GM20000 (cell line): ENCODE measurements at regions not wholly inside any gene's neighbourhood (a gene's known extent, or its start where the extent isn't known, plus 50 kb on each side); places are given as distances from the start of the nearest gene placed in this dataset.

ENCODE experiments used
- DNase-seq: peaks from one replicate; pipeline ENCODE4 v3.0.0; 2012; ENCODE audit warnings: low spot score
- TF ChIP-seq, protein P1 (sequence below): IDR thresholded peaks from 2 replicates; pipeline ENCODE4 v1.5.1; 2012; ENCODE audit warnings: mild to moderate bottlenecking, control low read depth; ENCODE audit errors: extremely low read depth, missing control alignments

DNA sequence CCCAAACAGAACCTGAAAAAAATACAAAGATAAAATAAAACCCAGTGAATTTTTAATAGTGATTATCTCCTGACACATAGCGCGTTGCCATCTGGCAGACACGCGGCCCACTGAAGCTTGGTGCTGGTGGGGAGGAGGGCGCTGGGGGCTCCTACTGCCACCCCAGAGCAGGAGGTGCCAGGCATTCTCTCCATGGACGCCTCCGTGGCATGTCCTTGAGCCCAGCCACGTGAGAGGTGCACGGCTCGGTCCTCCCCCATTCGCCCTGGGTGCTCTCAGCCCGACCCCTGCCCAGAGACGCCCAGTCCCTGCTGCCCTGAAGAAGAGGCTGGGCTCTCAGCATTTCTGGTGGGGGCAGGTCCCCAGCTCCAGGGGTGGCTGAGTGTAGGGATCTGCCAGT is 142.2 kb upstream of the GSE1 start:
- TF ChIP-seq, protein P1, sequence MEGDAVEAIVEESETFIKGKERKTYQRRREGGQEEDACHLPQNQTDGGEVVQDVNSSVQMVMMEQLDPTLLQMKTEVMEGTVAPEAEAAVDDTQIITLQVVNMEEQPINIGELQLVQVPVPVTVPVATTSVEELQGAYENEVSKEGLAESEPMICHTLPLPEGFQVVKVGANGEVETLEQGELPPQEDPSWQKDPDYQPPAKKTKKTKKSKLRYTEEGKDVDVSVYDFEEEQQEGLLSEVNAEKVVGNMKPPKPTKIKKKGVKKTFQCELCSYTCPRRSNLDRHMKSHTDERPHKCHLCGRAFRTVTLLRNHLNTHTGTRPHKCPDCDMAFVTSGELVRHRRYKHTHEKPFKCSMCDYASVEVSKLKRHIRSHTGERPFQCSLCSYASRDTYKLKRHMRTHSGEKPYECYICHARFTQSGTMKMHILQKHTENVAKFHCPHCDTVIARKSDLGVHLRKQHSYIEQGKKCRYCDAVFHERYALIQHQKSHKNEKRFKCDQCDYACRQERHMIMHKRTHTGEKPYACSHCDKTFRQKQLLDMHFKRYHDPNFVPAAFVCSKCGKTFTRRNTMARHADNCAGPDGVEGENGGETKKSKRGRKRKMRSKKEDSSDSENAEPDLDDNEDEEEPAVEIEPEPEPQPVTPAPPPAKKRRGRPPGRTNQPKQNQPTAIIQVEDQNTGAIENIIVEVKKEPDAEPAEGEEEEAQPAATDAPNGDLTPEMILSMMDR, result no peak
- no peak for DNase-seq

DNA sequence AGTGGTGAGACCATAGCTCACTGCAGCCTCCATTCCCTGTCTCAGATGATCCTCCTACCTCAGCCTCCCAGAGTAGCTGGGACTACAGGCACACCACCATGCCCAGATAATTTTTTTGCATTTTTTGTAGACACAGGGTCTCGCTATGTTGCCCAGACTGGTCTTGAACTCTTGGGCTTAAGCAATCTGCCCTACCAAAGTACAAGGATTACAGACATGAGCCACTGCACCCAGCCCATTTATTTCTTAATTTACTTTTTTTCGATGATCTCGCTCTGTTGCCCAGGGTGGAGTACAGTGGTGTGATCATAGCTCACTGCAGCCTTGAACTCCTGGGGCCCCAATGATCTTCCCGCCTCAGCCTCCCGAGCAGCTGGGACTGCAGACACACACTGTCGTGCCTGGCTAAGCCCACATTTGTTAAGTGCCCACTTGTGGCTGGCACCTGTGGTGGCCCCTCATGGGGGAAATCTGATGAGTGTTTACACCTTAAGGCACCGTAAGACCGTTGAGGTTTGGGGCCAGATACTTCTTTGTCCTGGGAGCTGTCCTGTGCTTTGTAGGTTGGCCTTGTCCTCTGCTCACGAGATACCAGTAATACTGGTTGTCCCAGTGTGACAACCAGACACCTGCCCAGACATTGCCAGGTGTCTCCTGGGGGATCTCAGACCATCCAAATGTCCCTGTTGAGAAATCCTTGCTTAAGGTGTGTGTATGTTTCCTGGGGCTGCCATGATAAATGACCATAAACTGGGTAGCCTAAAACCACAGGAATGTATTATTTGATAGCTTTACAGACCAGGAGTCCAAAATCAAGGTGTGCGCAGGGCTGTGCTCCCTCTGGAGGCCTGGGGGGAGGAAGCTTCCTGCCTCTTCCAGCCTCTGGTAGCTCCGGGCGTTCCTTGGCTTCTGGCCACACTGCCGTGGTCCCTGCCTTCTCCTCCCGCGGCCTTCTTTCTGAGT is 141.4 kb upstream of the GSE1 start:
- no peak for DNase-seq

DNA sequence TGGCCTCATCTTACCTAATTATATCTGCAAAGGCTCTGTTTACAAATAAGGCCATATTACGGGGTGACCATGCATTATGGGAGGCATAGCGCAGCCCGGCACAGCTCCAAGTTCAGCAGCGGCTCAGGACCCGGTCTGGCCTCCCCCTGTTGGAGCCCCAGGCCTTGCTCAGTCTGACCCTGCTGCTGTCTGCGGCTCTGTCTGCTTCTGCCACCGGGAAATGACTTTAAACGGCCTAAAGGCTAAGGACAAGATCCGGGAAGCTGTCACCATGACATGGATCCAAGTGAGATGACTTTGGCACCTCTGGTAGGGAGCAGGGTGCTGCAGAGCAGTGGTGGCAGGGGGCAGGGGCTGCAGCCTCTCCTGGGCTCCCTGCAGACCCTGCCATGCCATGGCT is 140.6 kb upstream of the GSE1 start:
- DNase-seq, result no peak
- TF ChIP-seq, protein P1, result no peak

More for the DNA sequence above, 141.4 kb upstream of the GSE1 start:
- TF ChIP-seq, protein P1, result no peak

DNA sequence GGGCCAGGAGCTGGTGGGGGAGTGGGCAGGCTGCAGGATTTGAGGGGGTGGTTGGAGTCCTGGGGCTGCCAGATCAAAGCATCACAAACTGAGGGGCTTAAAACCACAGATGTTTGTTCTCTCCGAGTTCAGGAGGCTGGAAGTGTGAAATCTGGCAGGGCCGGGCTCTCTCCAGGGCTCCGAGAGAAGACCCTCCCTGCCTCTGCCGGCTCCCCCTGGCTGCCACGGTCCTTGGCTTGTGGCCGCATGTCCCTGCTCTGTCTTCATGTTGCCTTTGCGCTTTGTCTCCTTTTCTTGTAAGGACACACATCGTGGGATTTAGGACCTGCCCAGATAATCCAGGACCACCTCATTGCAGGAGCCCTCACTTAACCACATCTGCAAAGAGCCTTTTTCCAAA is 139.8 kb upstream of the GSE1 start:
- DNase-seq, result no peak
- TF ChIP-seq, protein P1, result no peak

DNA sequence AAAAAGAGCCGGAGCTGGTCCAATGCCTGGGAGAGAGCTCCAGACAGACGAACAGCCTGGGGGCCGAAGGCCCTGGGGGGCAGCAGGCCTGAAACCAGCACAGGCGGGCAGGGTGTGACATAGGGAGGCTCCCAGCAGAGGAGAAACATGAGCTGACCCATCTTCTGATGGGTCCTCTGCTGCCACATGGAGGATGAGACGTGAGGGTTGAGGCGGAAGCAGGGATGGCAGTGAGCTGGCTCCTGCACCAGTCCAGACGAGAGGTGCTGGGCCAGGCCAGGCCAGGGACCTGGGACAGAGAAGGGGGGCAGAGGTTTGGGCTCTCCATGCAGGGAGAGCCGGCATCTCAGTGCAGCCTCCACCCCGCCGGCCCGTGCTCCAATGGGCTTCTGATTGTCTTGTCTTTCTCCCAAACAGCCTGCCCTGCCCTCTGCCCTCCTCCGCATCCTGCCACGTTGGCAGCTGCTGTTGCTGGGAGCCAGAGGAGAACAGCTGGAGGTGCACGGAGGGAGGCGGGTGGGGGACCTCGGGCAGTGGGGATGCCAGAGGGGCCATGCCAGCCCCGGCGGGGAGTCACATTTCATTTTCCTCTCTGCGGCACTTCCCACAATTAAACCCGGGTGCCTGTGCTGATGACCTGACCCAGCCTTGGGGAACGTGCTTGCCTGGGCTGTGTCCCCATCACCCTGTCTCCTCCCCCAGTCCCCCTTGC is 139.1 kb upstream of the GSE1 start:
- TF ChIP-seq, protein P1, result no peak
- no peak for DNase-seq

DNA sequence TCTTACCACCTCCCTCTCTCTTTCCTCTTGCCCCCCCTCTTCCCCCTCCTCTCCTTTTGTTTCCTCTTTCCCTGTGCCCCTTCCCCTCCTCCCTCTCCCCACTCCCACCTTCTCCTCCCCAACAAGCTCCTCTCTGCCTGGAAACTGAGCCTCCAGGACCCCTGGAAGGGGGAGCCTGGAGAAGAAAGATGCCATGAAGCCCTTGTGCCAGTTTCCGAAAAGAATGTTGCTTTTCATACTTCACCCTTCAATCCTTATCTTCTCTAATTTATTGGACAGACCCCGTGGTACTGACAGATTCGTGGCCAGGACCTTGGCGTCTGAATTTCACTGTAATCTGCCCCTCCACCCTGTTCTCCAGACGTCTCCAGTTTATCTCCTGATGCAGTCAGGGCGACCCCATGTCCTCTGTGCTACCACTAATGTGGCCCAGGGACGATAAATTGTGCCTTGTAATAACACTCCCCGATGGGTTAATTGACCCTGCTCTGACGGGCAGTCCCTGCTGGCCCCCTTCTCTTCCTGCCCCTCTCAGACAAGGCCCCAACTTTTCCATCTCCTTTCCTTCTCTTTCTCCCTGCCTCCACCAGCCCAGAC is 138.4 kb upstream of the GSE1 start:
- DNase-seq, result no peak
- TF ChIP-seq, protein P1, result no peak

DNA sequence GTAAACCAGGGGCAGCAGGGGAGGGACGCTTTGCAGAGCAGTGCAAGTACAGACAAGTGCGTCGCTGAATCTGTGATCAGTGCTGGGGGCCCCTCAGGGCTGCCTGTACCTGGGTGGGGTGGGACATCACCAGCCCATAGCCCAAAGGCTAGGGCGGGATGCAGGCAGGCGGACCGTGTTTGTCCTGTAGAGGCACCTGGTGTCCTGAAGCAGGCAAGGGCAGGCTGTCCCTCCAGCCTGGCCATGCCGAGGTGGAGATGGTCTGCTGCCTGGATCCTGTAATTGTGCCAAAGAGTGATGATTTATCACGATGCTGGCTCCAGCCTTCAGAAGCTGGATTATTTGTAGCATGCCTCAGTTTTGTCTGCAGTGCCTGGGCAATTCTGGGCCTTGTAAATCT is 137.9 kb upstream of the GSE1 start:
- no peak for DNase-seq
- TF ChIP-seq, protein P1, result no peak
